ENCODE measurements at regions not wholly inside any gene's neighbourhood (a gene's known extent, or its start where the extent isn't known, plus 50 kb on each side); places are given as distances from the start of the nearest gene placed in this dataset.

DNA sequence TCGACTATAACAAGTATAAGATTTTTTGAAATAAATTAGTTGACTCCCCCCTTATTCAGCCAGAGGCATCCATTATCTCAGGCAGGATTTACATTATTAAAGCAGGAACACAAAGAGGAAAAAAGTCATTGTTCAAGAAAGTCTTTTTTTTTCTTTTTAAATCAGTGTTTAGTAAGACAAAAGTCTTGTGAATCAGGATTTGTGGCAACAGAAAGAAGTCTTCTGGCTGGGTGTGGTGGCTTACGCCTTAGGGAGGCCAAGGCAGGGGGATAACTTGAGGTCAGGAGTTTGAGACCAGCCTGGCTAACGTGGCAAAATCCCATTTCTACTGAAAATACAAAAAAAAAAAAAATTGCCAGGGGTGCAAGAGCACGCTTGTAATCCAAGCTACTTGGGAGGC is 505.5 kb downstream of the LMO4 start:
- DNase-seq = no peak

DNA sequence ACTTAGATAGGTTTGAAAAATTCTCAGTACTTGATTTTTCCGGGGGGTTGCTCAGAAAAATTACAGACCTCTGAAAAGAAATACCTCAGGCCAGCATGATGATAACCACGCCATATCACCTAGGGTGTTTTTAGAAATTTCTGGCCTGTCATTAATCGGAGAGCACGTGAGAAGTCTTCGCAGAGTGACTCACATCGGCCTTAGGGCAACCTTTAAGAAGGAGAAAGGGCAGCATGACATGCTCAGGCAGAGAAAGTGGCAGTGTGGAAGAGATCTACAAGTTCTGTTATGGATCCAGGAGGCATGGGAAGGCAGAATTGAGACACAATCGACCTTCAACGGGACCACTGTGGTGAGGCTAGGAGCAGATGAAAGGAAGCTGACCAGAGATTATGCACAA is 506.3 kb downstream of the LMO4 start:
- DNase-seq = no peak

DNA sequence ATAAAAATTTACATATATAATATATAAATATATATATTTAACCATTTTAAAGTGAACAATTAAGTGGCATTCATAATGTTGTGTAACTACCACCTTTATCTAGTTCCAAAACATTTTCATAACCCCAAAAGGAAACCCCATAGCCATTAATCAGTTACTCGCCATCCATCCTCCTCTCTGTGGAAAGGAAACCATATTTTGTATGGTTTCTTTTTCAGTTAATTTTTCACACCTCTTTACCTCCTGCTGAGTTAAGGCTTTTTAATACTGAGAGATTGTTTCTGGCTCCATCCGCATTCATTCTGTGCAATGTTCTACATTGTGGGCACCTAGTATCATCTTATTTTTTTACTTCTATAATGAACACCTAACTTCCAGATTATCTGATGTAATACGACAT is 512.1 kb downstream of the LMO4 start:
- DNase-seq = no peak

DNA sequence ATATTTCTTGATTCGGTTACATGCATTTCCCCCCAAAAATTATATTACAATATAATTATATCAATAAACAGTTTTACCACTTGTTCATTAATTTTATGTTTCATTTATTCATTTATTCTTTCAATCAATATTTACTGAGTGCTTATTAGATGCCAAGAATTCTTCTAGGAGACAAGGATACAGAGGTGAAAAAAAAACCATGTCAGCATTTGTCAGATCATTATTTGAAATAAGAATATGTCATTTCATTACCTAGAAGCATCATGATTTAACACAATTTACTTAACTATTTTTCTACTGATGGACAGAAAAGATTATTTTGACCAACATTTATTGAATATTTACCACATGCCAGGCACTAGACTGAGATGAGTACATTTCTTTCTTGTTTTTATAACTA is 512.7 kb downstream of the LMO4 start:
- DNase-seq = no peak

DNA sequence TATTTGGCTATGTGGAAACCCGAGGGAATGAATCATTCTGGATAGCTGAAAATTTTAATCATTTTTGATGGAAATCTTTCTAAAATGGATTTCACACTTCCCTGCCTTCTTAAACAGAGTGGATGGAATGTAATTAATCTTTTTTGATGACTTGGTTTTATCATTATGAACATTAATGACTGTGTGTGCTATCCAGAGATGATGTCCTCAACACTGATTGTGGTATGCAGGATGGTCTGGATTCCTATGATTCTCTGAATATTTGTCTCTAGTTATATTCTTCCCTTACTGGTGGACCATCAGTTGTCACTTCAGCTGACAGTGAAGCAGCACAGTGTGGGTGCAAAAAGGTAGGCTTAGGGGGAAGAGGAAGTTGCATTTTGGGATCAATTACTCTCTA is 513.5 kb downstream of the LMO4 start:
- no peak for DNase-seq

DNA sequence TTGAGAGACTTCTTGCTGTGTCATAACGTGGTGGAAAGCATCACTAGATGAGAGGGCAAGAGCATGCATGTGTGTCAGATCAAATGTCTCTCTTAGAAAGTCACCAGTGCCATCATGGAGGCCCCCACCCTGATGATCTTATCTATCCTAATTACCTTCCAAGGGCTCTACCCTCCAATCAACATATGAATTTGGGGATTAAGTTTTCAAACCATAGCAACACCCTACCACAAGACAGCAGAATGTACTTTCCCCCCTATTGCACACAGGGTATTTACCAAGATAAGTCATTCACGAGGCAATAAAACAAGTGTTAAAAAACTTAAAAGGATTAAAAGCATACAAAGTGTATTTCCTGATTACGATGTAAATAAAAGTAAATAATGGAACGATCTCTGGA is 515.6 kb downstream of the LMO4 start:
- DNase-seq = no peak

DNA sequence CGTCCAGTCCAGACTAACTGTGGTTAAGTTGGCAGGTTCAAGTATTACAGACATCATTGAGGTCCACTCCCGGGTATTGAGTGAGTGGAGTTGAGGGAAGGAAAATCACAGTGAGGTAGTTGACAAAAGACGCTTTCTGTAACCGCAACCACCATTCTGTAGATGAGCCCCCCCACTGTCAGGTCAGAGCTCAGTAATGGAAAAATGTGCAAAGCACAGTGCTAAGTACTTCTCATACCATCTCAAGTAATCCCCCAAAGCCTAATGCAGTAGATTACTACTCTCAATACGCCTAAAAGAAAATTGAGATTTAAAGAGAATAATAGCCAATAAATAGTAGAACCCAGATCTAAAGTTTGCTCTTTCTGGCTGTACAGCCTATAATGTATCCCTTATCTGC is 522.8 kb downstream of the LMO4 start:
- no peak for DNase-seq

DNA sequence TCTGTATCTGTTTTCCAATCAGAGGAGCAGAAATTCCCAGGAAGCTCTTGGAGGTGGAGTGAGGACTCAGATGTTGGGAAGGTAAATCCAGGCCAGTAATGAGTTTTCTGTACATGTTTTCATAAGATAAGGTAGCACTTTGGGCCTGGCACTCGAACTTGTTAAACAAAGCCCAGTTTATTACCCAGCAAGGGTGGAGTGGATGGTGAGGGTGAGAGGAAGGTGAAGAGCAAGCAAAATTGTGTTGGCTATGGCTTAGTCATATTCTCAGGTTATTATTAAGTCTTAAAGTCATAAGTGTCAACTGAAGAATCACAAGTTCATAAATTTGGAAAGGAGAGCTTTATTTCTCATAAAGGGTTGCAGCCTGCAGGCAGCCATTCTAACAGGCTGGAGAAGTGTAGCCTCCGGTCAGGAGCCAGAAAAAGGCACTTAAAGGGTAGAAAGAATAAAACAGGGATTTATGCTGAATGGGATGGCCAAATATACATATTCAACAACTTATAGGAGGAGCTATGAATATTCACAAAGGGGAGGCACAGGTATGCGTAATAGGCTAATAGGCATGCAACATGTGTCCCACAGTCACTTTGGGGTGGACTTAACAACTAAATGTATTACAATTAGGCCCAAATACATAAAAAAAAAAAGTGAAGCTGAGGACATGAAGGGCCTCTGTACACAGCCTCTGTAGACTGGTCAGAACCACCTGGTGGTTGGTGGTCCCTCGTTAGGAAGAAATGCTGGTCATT is 523.9 kb downstream of the LMO4 start:
- DNase-seq = no peak

DNA sequence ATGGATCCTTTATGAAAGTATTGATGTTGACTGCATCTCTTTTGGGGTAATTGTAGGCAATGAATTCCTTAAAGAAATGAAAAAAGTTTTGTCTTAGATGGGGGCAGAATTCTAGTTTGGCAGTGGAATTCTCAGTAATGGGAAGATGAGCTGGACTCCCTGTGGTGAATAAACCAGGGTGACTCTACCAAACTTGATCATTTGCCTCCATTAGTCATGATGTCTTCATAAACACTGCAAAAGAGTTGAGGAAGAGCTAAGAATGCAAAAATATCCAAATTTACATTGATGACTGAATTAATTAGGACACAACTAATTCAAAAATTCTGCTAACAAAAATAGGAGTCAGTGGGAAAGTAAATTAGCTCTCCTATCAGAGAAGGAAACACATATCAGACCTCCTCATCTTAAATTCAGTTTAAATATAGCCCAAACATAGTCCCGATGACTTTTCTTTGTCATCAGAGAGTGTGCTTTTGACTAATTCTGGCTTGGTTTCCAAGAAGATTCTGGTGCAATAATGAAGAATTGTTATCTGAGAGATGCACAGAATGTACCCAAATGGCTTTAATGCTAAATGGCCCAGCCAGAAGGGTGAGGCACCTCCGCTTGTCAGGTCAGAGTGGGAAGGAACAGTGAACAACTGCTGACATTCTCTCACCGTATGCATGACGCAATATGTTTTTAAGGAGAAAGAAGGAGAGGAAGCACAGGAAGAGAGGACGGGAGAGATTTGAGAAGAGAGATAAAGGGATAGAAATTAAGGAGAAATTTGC is 525.1 kb downstream of the LMO4 start:
- no peak for DNase-seq

DNA sequence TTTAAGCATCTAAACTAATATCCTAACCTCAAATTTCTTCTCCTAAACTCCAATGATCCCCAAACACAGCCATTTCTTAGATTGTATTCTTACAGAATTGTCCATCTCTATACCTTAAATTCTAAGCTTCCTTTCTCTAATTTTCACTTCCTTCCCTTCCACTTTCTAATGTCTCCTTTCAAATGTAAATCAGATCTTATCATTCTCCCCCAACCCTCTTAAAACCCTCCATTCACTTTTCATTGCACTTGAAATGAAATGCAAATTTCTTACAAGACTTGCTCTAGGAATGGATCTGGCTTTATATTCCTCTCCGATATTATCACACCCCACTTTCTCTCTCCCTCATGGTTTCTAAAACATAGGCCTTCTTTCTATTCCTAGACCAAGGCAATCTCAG is 534.6 kb downstream of the LMO4 start:
- no peak for DNase-seq

DNA sequence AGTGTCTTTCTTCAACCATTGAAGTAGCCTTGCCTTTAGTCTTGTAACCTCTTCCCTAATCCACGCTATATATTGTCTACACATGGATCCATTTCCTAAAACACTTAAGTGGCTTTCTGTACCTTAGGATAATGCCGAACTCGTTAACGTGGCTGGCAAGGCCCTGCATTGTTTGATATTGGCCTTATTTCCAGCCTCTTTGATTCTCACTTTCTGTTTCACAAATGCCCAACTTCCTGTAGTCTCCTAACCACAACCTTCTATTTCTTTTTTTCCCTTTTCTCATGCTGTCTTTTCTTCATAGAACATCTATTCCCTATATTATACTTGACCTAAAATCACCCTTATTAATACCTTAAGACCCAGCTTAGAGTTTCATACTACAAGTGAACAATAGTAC is 536.0 kb downstream of the LMO4 start:
- no peak for DNase-seq

DNA sequence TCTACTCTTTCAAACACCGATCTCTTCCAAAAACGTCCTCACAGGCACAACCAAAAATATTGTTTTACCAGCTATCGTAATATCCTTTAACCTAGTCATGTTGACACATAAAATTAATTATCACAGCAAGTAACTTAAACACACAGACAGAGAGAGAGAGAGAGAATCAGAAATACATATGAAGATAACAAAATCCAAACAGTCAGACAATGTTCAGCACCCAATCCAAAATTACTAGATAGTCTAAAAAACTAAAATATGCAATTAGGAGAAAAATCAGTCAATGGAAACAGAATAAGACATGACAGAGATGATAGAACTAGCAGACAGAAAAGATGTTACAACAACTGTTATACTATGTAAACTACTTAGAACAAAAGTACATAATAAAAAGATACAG is 537.7 kb downstream of the LMO4 start:
- DNase-seq = no peak

DNA sequence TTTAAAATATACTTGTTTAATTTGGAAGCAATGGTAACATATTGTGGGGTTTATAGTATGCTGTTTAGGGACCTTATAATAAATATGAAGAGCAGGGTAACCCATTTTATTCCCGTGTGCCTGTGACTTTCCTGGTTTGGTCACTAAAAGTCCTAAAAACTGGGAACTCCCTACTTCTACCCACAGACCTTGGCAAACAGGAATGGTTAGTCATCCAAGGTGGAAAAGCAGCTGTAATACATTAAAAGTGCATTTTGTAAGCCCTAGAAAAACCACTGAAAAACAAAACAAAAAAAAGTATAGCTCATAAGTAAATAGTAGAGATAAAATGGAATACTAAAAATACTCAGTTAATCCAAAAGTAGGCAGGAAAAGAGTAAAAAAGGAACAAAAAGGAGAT is 538.9 kb downstream of the LMO4 start:
- DNase-seq = no peak

DNA sequence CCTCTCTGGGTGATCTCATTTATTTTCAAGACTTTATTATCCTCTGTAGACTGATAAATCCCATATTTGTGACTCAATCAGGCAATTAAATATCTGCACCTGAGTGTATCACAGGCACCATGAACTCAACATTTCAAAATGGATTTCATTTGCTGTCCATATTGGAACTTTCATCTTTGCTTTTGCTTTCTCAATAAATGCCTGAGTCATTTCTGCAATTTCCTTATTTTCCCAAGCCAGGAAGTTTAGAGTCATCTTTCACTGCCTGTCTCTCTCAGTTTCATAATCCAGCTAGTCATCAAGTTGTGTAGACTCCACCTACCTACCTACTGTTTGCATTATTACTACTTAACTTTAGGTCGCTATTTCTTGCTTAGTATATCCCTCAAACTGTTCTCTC is 540.9 kb downstream of the LMO4 start:
- DNase-seq = no peak

DNA sequence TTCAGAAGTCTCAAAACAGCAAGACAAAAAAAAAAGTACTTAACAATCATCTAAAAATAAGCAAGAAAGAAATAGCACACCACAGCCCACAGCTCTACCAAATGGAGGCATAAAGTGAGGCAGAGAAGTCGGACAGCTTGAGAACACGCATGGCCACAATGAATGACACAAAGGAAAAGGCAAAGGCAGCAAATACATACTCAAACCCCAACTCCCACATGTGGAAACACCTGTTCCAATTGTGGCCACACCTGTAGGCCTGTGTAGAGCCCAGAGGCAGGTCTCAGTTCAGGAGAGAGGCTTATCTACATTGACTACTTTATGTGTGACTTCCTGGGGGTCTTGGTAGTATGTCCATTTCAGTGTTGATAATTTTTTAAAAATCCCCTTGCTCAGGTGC is 543.5 kb downstream of the LMO4 start:
- DNase-seq = no peak

DNA sequence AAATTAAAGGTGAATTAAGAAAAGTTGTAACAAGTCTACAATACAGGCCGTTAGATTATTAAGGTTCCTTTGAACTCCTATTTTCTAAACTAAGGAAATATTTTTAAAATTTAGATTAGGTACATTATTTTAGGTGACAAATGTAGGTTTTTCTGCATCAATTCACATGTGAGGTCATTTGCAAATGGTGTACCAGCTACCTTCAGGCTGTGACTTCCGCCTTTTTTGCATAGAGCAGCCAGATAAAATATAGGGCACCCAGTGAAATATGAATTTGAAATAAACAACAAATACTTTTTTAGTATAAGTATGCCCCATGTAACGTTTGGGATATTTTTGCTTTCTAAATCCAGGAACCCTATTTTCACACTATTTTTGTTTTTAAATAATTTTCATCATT is 544.0 kb downstream of the LMO4 start:
- DNase-seq = no peak

DNA sequence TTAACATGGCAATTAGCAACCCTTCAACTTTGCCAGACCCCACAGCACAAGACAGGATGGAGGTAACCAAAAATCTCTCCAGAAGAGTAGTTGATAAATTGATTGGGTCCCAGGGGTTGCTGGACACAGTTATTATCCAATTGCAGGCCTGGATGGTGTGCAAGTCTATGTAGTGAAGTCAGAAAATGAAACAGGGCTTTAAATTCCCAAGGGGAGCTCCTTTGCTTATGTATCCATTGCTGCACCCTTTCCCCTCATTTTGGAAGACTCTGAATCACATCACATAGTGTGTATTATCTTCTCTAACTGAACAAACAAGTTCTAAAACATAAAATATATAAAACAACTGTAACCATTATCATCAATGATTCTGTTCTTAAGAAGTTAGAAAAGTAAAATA is 550.2 kb downstream of the LMO4 start:
- no peak for DNase-seq

DNA sequence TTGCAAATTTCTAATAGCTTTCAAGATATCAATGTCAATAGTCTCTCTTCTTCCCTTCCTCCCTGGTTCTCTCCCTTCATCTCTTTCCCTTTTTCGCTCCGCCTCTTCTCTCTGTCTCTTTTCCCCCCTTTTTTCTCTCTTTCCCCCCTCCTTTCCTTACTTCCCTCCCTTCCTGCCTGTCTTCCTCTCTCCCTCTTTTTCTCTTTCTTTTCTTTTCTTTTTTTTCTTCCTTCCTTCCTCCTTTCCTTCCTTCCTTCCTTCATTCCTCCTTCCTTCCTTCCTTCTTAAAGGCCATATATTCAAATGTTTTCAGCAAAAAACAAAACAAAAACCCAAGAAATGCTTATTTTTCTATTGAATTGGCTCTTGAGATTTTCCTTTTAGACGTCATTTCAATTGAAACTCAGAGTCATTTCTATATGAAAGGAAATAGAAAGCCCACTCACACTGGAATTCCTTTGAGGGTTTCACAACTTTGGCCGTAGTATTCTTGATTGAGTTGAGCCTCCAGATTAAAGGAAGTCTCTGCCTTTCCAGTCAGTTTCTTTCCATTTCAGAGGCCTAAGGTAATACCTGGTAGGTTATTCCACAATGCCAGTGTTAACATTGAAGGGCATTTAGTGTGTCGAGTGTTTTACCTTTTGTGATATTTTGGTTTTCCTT is 551.5 kb downstream of the LMO4 start:
- DNase-seq = no peak

DNA sequence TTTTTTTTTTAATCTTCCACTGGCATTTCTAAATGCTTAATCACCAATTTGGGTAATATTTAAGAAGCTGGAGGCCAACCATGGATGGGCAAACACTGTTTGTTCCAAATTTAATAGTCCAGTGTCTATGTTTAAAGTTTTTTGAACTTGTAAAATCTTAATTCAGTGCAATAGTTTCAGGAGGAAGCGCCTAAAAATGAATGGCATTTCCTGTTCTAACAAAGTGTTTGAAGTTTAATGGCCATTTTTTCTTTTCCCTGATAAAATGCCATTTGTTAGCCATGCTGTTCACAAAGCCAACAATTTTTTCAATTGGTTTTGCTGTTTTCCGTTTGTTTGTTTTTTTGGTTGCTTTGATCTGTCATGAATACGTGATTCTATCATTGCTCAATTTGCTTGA is 552.1 kb downstream of the LMO4 start:
- DNase-seq = no peak

DNA sequence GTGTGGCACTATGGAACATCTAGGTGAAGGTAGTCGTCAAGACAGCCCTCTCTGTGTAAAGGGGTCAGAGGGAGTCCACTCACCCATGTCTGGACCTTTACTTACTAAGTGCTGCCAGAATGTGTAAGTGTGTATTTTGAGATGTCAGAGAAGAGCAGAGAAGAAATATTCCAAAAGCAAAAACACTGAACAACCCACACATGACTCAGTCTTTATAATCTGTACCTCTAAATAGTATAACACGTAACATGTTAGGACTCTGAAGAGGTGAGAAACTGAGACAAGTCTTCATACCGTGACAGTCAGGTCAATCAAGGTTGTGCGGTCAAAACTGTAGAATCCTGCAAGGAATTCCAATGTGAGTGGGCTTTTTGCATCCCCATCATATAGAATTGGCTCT is 555.2 kb downstream of the LMO4 start:
- DNase-seq = no peak

DNA sequence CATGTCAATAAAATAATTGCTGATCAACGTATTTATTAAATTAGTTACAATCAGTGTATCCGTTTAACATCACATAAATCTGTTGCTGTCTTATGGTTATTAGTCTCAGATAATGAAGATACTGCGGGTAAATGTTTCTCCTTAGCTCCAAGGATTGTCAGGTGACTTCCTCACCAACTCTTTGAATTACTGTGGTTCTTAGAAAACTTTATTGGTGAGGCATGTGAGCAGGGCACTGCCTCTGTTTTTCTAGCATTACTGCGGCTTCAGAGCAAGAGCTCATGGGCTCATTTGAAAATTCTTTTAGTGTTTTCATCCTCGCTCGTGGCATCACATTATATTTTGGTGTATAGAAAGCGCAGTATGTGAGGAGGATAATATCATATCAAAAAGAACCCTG is 555.9 kb downstream of the LMO4 start:
- DNase-seq = no peak

DNA sequence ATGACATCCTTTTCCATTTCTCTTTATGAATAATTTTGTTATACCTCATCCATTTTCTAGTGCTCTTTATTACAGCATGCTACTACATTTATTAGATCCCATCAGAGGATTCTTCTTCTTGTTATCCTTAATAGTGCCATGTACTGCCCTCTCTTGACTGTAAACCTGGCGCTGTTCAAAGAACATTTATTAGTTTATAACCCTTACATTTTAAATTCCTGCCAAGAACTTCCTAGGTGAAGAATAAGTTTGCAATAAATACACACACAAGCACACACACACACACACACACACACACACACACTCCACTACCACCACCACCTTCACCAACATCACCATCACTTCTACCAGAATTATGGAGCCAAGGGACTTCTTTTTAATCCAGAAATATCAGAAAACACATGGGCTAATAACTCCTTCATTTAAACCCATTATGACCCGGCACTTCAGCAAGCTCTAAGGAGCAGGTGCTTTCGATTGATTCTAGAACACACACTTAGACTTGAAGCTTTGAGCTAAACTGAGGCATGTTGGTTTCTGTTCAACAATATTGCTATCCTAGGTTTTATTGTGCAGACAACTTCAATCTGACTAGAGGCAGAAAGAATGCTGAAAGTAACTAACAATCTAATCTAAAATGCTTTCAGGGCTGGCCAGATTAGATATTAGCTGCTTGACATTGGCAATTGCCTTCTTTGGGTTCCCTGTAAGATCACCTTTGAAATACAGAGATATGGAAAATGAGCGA is 556.8 kb downstream of the LMO4 start:
- no peak for DNase-seq

DNA sequence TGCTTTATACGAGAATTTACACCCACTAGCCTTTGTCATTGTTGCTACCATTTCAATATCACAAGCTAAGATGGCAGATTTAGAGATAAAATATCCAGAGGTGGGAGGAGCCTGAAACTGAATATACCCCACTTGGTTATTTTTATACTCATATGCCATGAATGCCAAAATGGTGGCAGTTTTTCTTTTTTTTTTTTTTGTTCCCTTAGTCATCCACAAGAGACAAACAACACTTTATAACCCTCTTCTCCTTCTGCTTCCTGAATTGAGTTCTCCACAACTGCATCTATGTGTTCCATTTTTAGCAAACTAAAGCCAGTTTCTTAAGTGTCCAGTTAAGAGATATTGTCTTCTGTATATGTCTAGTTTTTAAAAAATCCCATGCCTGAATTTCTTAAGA is 558.4 kb downstream of the LMO4 start:
- no peak for DNase-seq
